H9 (cell line): ENCODE measurements at regions not wholly inside any gene's neighbourhood (a gene's known extent, or its start where the extent isn't known, plus 50 kb on each side); places are given as distances from the start of the nearest gene placed in this dataset.
"Not testable (repeated sequence)": the region's sequence is repeated elsewhere in the genome, so short reads cannot be mapped to it uniquely, and the experiment has no call there.

Experiments used
- DNase-seq: peaks from one replicate; pipeline ENCODE4 v3.0.0-alpha.2; 2017
- H2AFZ ChIP-seq: one replicate; pipeline ENCODE4 v1.6.1; 2013; ENCODE audit warnings: mild to moderate bottlenecking, low read length, control low read depth, moderate library complexity
- H2AK5ac ChIP-seq: 2 replicates; pipeline ENCODE4 v1.6.1; 2013; ENCODE audit warnings: low read length, control low read depth, mixed read lengths; ENCODE audit not compliant: insufficient read length
- H2BK120ac ChIP-seq: one replicate; pipeline ENCODE4 v1.6.1; 2013; ENCODE audit warnings: low read depth, mild to moderate bottlenecking, low read length, control low read depth, inconsistent platforms; ENCODE audit not compliant: poor library complexity, severe bottlenecking
- H2BK12ac ChIP-seq: 2 replicates; pipeline ENCODE4 v1.6.1; 2013; ENCODE audit warnings: low read length, control low read depth, mixed read lengths, low read depth; ENCODE audit not compliant: insufficient read length
- H2BK15ac ChIP-seq: 2 replicates; pipeline ENCODE4 v1.6.1; 2013; ENCODE audit warnings: low read depth, low read length, control low read depth
- H2BK20ac ChIP-seq: one replicate; pipeline ENCODE4 v1.6.1; 2013; ENCODE audit warnings: low read depth, mild to moderate bottlenecking, low read length, control low read depth, inconsistent platforms; ENCODE audit not compliant: poor library complexity, severe bottlenecking
- H2BK5ac ChIP-seq: 2 replicates; pipeline ENCODE4 v1.6.1; 2013; ENCODE audit warnings: low read length, control low read depth, mixed read lengths; ENCODE audit not compliant: insufficient read length
- H3K14ac ChIP-seq: 2 replicates; pipeline ENCODE4 v1.6.1; 2013; ENCODE audit warnings: low read length, control low read depth; ENCODE audit not compliant: insufficient read depth
- H3K18ac ChIP-seq: 2 replicates; pipeline ENCODE4 v1.6.1; 2013; ENCODE audit warnings: low read depth, mild to moderate bottlenecking, mixed read lengths, low read length, control low read depth; ENCODE audit not compliant: insufficient read length
- H3K23ac ChIP-seq: 2 replicates; pipeline ENCODE4 v1.6.1; 2013; ENCODE audit warnings: low read length, control low read depth, mixed read lengths, low read depth; ENCODE audit not compliant: insufficient read length
- H3K23me2 ChIP-seq: 2 replicates; pipeline ENCODE4 v1.6.1; 2013; ENCODE audit warnings: low read depth, mild to moderate bottlenecking, mixed read lengths, low read length, control low read depth; ENCODE audit not compliant: insufficient read length, poor library complexity, severe bottlenecking
- H3K27ac ChIP-seq: 2 replicates; pipeline ENCODE4 v1.5.1; 2013; ENCODE audit warnings: low read length, control low read depth, mixed read lengths, low read depth; ENCODE audit not compliant: insufficient read length
- H3K27me3 ChIP-seq: 2 replicates; pipeline ENCODE4 v1.6.1; 2013; ENCODE audit warnings: low read length, control low read depth, inconsistent platforms; ENCODE audit not compliant: insufficient read depth
- H3K4ac ChIP-seq: 2 replicates; pipeline ENCODE4 v1.6.1; 2013; ENCODE audit warnings: low read depth, mild to moderate bottlenecking, control low read depth, inconsistent platforms, low read length, moderate library complexity
- H3K4me1 ChIP-seq: 2 replicates; pipeline ENCODE4 v1.6.1; 2013; ENCODE audit warnings: low read length, control low read depth, inconsistent platforms; ENCODE audit not compliant: insufficient read depth
- H3K4me2 ChIP-seq: 2 replicates; pipeline ENCODE4 v1.6.1; 2013; ENCODE audit warnings: low read length, control low read depth, mixed read lengths; ENCODE audit not compliant: insufficient read length, insufficient read depth
- H3K56ac ChIP-seq: 2 replicates; pipeline ENCODE4 v1.6.1; 2013; ENCODE audit warnings: low read depth, mild to moderate bottlenecking, mixed read lengths, low read length, control low read depth; ENCODE audit not compliant: insufficient read length
- H3K79me1 ChIP-seq: 2 replicates; pipeline ENCODE4 v1.6.1; 2013; ENCODE audit warnings: low read depth, mild to moderate bottlenecking, moderate library complexity, low read length, control low read depth, inconsistent platforms; ENCODE audit not compliant: insufficient read depth, poor library complexity, severe bottlenecking
- H3K79me2 ChIP-seq: 2 replicates; pipeline ENCODE4 v1.6.1; 2013; ENCODE audit warnings: low read length, control low read depth, inconsistent platforms; ENCODE audit not compliant: insufficient read depth
- H3K9ac ChIP-seq: 2 replicates; pipeline ENCODE4 v1.6.1; 2013; ENCODE audit warnings: low read length, control low read depth, mixed read lengths; ENCODE audit not compliant: insufficient read length; ENCODE audit errors: extremely low read depth
- H3K9me3 ChIP-seq: one replicate; pipeline ENCODE4 v1.6.1; 2013; ENCODE audit warnings: low read depth, low read length, inconsistent platforms; ENCODE audit not compliant: control insufficient read depth
- H3T11ph ChIP-seq: one replicate; pipeline ENCODE4 v1.6.1; 2013; ENCODE audit warnings: mild to moderate bottlenecking, low read length, control low read depth, inconsistent platforms
- H4K20me1 ChIP-seq: one replicate; pipeline ENCODE4 v1.6.1; 2013; ENCODE audit not compliant: control insufficient read depth, insufficient read length, insufficient read depth
- H4K5ac ChIP-seq: 2 replicates; pipeline ENCODE4 v1.6.1; 2013; ENCODE audit warnings: low read depth, mild to moderate bottlenecking, mixed read lengths, low read length, control low read depth; ENCODE audit not compliant: insufficient read length
- H4K8ac ChIP-seq: replicated peaks from 2 replicates; pipeline ENCODE4 v1.6.1; 2013; ENCODE audit warnings: low read length, control low read depth, mixed read lengths, low read depth; ENCODE audit not compliant: insufficient read length
- H4K91ac ChIP-seq: 2 replicates; pipeline ENCODE4 v1.6.1; 2013; ENCODE audit warnings: low read depth, mild to moderate bottlenecking, moderate library complexity, mixed read lengths, low read length, control low read depth; ENCODE audit not compliant: insufficient read length
- H3K27ac Mint-ChIP-seq, 3 experiments: 2 replicates in 2 of 3; 3 replicates in 1 of 3; pipeline ENCODE4 v1.8.0; 2020 to 2021; ENCODE audit warnings: mixed read lengths in 3 of 3, mild to moderate bottlenecking in 1 of 3, moderate library complexity in 1 of 3
- H3K27me3 Mint-ChIP-seq: 2 replicates; pipeline ENCODE4 v1.8.0; 2021; ENCODE audit warnings: low read depth, mild to moderate bottlenecking, moderate library complexity, mixed read lengths
- H3K36me3 Mint-ChIP-seq, 3 experiments: 2 replicates in 2 of 3; 3 replicates in 1 of 3; pipeline ENCODE4 v1.8.0; 2020 to 2021; ENCODE audit warnings: low read depth in 3 of 3, mixed read lengths in 3 of 3; ENCODE audit not compliant: insufficient read depth in 1 of 3
- H3K4me1 Mint-ChIP-seq, 2 experiments: 2 replicates each; pipeline ENCODE4 v1.8.0; 2020; ENCODE audit warnings: mixed read lengths in 2 of 2
- H3K4me3 Mint-ChIP-seq, 2 experiments: 2 replicates in 1 of 2; 3 replicates in 1 of 2; pipeline ENCODE4 v1.8.0; 2020 to 2021; ENCODE audit warnings: mild to moderate bottlenecking in 2 of 2, mixed read lengths in 2 of 2, moderate library complexity in 1 of 2
- H3K9me3 Mint-ChIP-seq, 2 experiments: 2 replicates in 1 of 2; 3 replicates in 1 of 2; pipeline ENCODE4 v1.8.0; 2020; ENCODE audit warnings: mild to moderate bottlenecking in 2 of 2, mixed read lengths in 2 of 2, moderate library complexity in 1 of 2
- WGBS: extraction: QIAGEN DNeasy Blood & Tissue Kit; methylation state at CpG from one replicate; pipeline ENCODE4 v1.1.7; 2013; ENCODE audit warnings: missing lambda C conversion rate, low lambda C conversion rate, mixed read lengths; ENCODE audit not compliant: insufficient read length; ENCODE audit errors: extremely low coverage; 5-methylcytosine and 5-hydroxymethylcytosine counted together
- TF ChIP-seq, protein P1 (sequence below): fragments of 200-600 bp; sonication (generic); conservative IDR thresholded peaks from 3 replicates; pipeline ENCODE4 v1.8.0; 2021; ENCODE audit warnings: antibody characterized with exemption, mild to moderate bottlenecking

- WGBS: no CpG with 5 or more reads among the region's 8 CpGs
- Histone ChIP-seq H3K27ac (no peak overlapping the region), H3K23me2 (no peaks in the 10 kb centered on the region), H2BK20ac (no peak overlapping the region), H2BK5ac (no peak overlapping the region), H3K9me3 (no peaks in the 10 kb centered on the region), H4K8ac (no peak overlapping the region), H2BK15ac (no peak overlapping the region), H3K27me3 (no peaks in the 10 kb centered on the region), H3T11ph (no peak overlapping the region), H3K79me1 (no peaks in the 10 kb centered on the region), H2AFZ (no peak overlapping the region), H4K5ac (no peak overlapping the region), H3K79me2 (no peaks in the 10 kb centered on the region; the same call in 1 of the 2 replicates), H3K18ac (no peak overlapping the region), H3K9ac (no peak overlapping the region), H2BK120ac (no peak overlapping the region), H2BK12ac (no peak overlapping the region), H3K14ac (no peak overlapping the region), H3K4me2 (no peak overlapping the region), H4K91ac (no peak overlapping the region), H2AK5ac (no peak overlapping the region), H3K4ac (no peak overlapping the region), H3K4me1 (no peaks in the 10 kb centered on the region), H3K56ac (no peak overlapping the region), H3K23ac (no peak overlapping the region), H4K20me1 (no peaks in the 10 kb centered on the region)
- H3K4me3 Mint-ChIP-seq: no peak overlapping the region
- no peak overlapping the region for H3K27ac Mint-ChIP-seq
- no peak for DNase-seq
- H3K4me1 Mint-ChIP-seq: peaks cover 31 to 37% of the 10 kb centered on the region in 2 experiments
- TF ChIP-seq, protein P1, sequence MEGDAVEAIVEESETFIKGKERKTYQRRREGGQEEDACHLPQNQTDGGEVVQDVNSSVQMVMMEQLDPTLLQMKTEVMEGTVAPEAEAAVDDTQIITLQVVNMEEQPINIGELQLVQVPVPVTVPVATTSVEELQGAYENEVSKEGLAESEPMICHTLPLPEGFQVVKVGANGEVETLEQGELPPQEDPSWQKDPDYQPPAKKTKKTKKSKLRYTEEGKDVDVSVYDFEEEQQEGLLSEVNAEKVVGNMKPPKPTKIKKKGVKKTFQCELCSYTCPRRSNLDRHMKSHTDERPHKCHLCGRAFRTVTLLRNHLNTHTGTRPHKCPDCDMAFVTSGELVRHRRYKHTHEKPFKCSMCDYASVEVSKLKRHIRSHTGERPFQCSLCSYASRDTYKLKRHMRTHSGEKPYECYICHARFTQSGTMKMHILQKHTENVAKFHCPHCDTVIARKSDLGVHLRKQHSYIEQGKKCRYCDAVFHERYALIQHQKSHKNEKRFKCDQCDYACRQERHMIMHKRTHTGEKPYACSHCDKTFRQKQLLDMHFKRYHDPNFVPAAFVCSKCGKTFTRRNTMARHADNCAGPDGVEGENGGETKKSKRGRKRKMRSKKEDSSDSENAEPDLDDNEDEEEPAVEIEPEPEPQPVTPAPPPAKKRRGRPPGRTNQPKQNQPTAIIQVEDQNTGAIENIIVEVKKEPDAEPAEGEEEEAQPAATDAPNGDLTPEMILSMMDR: no peak
- peaks cover 0 to 5% of the 10 kb centered on the region in 2 experiments; a peak in 1 of 5 replicates for H3K9me3 Mint-ChIP-seq
- H3K36me3 Mint-ChIP-seq: no peaks in the 10 kb centered on the region
- H3K27me3 Mint-ChIP-seq: no peaks in the 10 kb centered on the region
Observed at GRCh38 chr1:208351838-208352237, 107.7 kb upstream of the PLXNA2 start.

DNA sequence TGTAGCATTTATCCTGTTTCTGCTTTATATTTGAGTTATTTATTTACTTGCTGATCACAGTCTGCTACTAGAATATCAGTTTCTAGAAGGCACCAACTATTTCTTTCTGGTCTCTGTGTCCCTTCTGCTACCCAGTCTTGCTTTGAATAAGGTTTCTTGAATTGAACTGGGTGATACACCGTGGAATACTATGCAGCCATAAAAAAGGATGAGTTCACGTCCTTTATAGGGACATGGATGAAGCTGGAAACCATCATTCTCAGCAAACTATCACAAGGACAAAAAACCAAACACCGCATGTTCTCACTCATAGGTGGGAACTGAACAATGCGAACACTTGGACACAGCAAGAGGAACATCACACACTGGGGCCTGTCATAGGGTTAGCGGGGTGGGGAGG, 109.6 kb upstream of the PLXNA2 start:
- H3K27me3 ChIP-seq, H4K5ac ChIP-seq, H2BK12ac ChIP-seq, H2AFZ ChIP-seq, H2BK5ac ChIP-seq, H3K4me2 ChIP-seq, H3K18ac ChIP-seq, H4K20me1 ChIP-seq, H2AK5ac ChIP-seq, H3K27ac Mint-ChIP-seq, H3K79me1 ChIP-seq, H3T11ph ChIP-seq, H2BK15ac ChIP-seq, H3K9me3 ChIP-seq, H3K27me3 Mint-ChIP-seq, H3K14ac ChIP-seq, DNase-seq, H4K8ac ChIP-seq, H3K4ac ChIP-seq, H2BK120ac ChIP-seq, H2BK20ac ChIP-seq, H3K4me1 ChIP-seq, H3K79me2 ChIP-seq, H3K23me2 ChIP-seq, H3K27ac ChIP-seq, H4K91ac ChIP-seq, H3K9me3 Mint-ChIP-seq, H3K23ac ChIP-seq, H3K9ac ChIP-seq, H3K36me3 Mint-ChIP-seq, H3K4me3 Mint-ChIP-seq, H3K56ac ChIP-seq: not testable (repeated sequence)
- H3K4me1 Mint-ChIP-seq: peaks cover 31 to 37% of the 10 kb centered on the region in 2 experiments
- WGBS: no CpG with 5 or more reads among the region's 5 CpGs
